NCI-H1417 (cell line): ENCODE measurements at regions not wholly inside any gene's neighbourhood (a gene's known extent, or its start where the extent isn't known, plus 50 kb on each side); places are given as distances from the start of the nearest gene placed in this dataset.

Experiments
- DNase-seq, 3 experiments: peaks; one replicate each; lab custom pipeline; 2025; lab: John Stamatoyannopoulos, UW

DNA sequence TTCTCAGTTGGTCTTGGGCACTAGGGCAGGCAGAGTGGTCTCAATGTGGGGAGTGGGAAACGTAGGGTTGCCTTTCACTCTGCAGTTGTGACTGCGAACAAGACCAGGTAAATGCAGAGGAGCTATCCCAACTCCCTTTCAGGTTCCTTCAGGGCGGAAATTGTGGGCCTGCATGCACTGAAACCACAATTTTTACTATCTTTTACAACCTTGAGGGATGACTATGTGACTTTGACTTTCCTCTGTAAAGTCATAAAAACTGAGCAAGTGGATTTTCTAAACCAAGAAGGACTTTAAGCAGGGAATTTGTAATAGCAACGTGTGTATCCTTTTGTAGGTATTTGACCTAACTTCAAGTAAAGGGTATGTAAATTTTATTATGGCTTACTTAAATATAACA, 171.4 kb upstream of the CADPS start:
- DNase-seq: no peak

DNA sequence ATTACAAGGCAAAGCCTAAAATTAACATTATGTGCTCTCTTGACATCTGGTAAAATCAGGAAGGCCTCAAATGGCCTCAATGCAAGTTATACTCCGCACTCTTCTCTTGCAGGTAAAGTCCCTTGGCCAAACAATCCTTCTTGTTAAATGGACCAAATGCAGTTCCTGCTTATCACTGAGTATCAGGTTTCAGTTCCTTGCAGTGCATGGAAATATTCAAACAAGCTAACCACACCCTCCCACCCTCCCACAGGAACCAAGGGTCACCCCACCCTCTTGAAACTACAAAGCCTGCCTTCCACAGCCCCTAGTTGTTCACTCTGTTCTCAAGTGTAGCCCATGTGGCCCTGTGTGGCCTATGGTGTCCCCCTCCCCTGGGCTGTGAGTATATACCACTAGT, 171.9 kb upstream of the CADPS start:
- DNase-seq: peak in 1 of 3 experiments; percentile 38

DNA sequence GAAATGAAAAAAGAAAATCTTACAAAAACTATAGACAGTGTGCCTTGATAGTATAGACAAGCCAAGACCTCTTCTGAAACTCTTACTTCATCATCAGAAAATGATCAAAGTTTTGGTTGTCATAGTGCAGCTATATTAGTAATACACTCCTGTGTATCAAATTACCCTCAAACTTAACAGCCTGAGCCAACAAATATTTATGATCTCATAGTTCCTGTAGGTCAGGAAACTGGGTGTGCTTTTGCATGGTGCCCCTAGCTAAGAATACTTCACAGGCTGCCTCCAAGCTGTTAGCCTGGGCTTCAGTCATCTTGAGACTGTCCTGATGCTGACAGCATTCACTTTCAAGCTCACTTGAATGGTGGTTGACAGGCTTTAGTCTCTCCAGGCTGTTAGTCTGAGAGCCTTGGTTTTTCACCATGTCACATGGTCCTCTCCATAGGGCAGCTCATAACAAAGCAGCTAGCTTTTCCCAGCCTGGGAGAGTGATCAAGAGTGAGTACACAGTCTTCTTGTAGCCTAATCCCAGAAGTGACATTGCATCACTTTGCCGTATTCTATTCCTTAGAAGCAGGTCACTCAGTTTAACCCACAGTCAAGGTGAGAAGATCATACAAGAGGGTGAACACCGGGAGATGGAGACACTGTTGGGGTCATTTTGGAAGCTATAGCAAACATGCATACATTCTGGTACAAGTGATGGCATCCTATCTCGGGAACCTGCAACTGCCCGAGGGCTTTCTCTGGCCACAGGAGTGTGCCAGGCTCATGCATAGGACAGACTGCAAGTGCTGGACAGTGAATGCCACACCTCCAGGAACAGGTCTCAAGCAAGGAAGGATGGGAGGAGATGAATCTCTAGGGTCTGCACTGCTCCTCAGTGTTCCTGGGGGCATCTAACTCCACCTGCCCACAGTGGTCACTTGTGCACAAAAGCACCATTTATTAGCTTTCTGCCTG, 173.4 kb upstream of the CADPS start:
- DNase-seq: peak in 1 of 3 experiments; percentile 19

DNA sequence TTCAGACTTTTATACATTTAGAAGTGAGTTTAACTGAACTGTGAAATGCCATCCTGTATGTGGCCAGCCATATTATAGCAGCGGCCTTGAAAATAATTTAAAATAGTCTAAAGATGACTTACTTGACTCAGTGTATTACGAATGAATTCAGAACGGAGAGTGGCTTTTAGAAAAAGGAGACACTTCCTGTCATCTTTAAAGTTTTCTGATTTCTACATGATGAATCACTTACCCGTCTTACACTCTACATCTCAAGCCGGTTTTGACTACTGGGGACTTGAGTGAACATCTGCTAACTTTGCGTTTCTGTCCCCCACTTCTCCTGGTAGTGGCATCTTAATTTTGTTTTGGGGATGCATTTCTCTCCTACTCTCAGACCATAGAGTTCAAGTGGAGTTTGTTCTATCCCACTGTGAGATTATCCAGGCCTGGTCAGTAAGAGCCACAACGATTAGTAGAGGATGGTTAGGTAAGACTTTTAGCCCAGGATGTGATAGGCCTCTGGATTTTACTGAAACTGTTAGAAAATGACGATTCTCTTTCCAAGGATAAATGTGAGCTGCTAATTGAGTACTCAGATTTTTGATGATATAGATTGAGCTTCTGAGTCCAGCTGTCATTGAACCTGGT, 175.4 kb upstream of the CADPS start:
- DNase-seq: no peak

- no peak for DNase-seq
Observed at GRCh38 chr3:63051920-63052319, 176.7 kb upstream of the CADPS start.

GRCh38 chr3:63056932-63057331, 181.7 kb upstream of the CADPS start:
- no peak for DNase-seq

DNA sequence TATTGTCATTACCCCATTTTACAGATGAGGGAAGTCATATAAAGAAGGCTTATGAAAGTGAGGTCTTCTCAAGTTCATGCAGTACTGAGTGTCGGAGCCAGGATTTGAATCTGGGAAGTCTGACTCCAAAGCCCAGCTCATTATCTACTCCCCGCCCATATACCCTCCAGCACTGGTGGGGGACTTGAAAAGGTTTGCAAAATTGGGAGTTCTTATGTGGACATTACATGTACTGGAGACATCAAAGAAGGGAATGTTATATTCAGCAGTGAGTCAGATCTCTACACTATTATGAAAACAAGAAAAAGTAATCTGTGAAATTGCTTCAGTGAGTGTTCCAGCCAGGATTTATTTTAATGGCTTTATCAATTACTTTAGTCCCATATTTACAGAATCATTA, 185.2 kb upstream of the CADPS start:
- DNase-seq: no peak

- DNase-seq: no peak
Observed at GRCh38 chr3:63061449-63061848, 186.2 kb upstream of the CADPS start.

DNA sequence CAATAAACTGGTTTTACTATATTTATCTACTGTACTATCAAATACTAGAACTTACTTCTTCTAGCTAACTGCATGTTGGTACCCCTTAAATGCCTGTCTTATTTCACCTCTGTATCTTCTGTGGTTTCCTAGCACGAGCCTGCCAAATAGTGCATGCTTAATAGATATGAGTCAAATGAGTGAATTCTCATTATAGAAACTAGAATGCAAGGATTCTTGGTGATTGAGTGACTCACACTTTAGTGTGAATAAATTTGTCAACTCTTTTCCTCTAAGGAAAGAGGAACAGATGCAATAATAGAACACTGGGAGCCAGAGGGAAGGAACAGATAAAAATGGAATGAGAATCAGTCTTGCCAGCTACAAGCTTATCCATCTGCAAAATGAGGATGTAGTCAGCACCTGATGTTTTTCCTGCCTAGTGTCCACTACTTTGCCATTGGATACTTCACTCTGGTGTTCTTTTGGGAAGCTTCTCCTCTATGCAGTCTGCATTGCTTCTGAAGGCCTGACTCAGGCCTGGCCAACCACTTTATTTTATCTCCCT, 189.1 kb upstream of the CADPS start:
- DNase-seq: no peak

DNA sequence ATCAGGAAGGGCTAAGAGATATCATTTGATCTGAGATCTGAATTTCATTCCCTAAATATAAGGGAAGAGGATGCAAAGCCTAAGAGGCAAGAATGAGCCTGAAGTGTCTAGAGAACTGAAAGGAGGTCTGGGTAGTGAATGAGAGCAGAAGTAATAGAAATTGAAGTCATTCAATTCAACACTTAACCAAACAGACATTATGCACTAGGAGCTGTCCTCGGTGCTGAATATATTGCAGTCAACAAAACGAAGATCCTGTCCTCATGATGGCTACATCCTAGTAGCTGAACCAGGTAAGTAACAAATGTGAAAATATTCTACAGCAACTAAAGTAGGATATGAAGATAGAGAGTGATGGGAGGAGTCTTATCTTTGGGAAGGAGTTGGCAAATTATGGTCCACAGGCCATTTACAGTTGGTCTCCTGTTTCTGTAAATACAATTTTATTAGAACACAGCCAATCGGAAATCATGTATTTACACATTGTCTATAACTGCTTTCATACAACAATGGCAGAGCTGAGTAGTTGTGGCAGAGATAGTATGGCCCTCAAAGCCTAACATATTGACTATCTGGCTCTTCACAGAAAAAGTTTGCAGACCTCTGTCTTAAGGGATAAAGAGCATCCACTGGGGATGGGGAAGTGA, 192.9 kb upstream of the CADPS start:
- DNase-seq: no peak

- peak in 2 of 3 experiments; percentile 6 to 9 for DNase-seq
Observed at GRCh38 chr3:63069806-63070475, 194.7 kb upstream of the CADPS start.

DNA sequence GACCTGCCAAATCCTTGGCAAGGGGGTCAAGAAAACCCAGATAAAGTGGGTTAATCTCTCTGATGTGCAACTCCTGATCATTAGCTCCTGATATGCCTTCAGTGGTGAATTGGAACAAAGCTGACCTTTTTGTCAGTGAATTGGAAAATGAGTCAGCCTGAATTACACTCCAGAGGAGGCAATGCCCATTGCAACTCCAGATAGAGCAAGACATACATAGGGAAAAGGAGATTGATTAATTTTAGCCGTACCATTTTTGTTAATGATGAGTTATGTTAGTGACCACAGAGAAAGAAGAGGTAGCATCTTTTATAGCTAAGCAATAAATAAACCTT, 195.2 kb upstream of the CADPS start:
- DNase-seq: no peak

DNA sequence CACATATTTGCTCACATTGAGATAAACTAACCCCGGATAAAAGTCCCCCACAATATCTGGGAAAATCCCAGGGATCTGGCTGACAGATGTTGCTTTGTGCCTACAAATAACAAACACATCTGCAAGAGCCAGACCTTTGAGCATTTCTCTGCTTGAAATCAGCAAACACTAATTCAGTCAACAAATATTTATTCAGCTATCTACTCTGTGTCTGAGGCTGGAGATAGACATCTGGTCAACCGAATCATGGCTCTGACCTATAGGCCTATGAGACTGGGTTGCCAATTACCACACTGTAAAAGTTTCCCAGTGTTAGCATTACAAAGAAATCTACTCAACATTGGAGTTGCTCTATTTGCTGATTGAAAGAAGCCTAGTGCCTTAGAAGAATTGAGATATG, 201.1 kb upstream of the CADPS start:
- DNase-seq: peak in 1 of 3 experiments; percentile 3

- no peak for DNase-seq
Observed at GRCh38 chr3:63086190-63086589, 191.9 kb upstream of the SYNPR start.

DNA sequence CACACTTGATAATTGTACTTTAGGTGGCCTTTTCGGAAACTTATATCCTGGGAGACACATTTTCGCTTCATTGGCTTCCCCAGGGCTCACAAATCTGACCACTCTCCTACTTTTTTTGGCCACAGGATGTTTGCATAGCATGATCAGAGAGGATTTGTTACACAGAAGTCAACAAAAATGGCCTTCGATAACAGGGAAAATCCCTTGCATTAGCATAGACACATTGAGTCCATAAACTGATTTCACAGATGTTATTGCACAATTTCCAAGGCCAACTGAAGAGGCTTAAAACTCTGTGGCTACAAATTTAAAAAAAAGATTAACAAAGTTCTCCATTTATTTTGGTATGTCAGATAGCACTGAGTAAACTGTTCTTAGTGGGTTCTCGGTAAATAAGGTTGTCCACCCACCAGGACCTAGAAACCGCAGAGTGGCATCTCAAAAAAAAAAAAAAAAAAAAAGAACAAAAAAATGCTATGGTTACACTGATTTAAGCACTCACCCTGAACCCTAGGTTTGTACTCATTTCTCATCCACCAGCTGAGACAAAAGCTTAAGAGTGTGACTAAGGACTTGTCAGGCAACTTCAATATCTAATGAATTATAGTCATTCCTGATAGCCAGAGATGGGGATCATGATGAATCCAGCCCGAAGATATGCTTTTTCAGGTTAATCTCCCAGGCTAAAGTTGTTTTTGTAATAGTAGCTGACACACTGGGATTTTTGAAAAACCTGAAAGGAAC, 188.9 kb upstream of the SYNPR start:
- DNase-seq: peak in 1 of 3 experiments; percentile 14

DNA sequence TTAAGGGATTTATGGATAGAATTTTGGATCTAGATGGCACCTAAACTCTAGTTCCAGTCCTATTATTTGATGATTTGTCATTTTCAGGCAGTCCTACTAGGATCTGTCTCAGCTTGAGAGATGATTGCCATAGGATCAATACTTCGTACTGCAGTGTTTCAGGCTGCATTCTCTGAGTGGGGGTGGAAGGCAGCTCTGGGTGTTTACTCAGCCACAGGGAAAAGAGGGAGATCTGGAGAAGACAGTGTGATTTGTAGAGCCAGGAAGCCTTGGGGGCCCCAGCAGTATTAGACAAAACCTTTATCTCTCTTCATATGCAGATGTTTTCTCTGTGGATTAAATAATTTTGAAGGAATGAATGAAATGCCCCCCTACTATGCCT, 188.4 kb upstream of the SYNPR start:
- no peak for DNase-seq

DNA sequence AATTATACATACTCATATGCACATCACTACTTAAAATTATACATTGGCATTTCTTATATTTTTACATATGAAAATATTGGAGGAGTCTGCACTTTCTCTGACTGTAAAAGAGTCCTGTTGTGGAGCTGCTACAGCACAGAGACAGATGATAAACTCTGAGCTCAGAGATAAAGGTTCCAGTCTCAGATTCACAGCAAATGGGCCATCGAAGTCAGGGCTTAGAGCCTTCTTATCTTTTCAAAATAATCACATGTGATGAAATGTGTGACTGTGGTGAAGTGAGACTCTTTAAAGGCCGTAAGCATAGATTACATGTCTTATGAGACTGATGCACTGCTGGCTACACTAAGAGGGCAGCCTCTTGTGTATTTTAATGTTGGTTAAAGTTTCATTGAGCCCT, 187.5 kb upstream of the SYNPR start:
- no peak for DNase-seq

DNA sequence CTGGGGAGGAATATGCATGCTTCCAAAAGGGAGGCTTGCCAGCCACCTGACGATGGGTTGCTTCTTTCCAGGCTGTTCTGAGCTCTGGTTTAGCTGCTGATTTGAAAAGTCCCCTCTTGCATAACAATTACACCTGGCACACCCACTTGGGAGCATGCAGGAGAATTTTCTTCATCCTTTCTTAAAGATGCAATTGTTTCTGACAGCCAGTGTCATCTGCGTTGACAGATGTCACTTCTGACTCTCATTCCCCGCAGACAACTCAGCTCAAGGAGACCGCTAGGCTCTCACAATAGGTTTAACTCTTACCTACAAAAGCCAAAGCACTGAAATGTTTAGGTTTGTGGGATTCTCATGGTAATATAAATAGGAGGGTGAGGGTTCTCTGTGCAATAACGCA, 185.6 kb upstream of the SYNPR start:
- DNase-seq: no peak

- DNase-seq: no peak
Observed at GRCh38 chr3:63094642-63095408, 183.3 kb upstream of the SYNPR start.

GRCh38 chr3:63096248-63097058, 181.7 kb upstream of the SYNPR start:
- DNase-seq: no peak
